Caco-2 (cell line): ENCODE measurements at regions not wholly inside any gene's neighbourhood (a gene's known extent, or its start where the extent isn't known, plus 50 kb on each side); places are given as distances from the start of the nearest gene placed in this dataset.

Experiments
- BruUV-seq: library from RNA; stranded (reverse); fragments of 400-500 nt; replicated peaks from 2 replicates; lab custom pipeline; 2021; lab: Mats Ljungman, UMichigan
- CTCF ChIA-PET: fragments of 300-600 bp; sonication (Branson Sonifier 250); formaldehyde crosslinking; loops from one replicate; lab custom pipeline; 2022; ENCODE audit warnings: antibody characterized with exemption; lab: Charles Lee
- POLR2A ChIA-PET: fragments of 300-600 bp; sonication (Branson Sonifier 250); formaldehyde crosslinking; loops from one replicate; lab custom pipeline; 2022; ENCODE audit warnings: antibody characterized with exemption; lab: Charles Lee
- DNase-seq, 2 experiments: peaks; one replicate each; pipeline versions ENCODE4 v3.0.0 to v3.0.0-alpha.2; 2020 to 2022
- H3K27me3 ChIP-seq: replicated peaks from 2 replicates; pipeline ENCODE4 v1.6.0; 2011; ENCODE audit warnings: low read length; ENCODE audit not compliant: control insufficient read depth, insufficient read depth
- H3K36me3 ChIP-seq: 2 replicates; pipeline ENCODE4 v1.5.1; 2011; ENCODE audit warnings: low read length; ENCODE audit not compliant: control insufficient read depth, insufficient read depth
- H3K4me1 ChIP-seq: fragments of 250-450 bp; sonication (Bioruptor Pico); 2 replicates; pipeline ENCODE4 v1.5.1; 2020; ENCODE audit warnings: mild to moderate bottlenecking
- H3K4me3 ChIP-seq: 2 replicates; pipeline ENCODE4 v1.5.1; 2011; ENCODE audit warnings: low read depth, mild to moderate bottlenecking, control low read depth, low read length
- H3K9me3 ChIP-seq: fragments of 250-450 bp; sonication (Bioruptor Pico); 2 replicates; pipeline ENCODE4 v1.5.1; 2020; ENCODE audit warnings: mild to moderate bottlenecking, moderate library complexity
- H3K27ac Mint-ChIP-seq: one replicate; pipeline ENCODE4 v1.8.0; 2022; ENCODE audit warnings: mixed read lengths; ENCODE audit not compliant: unreplicated experiment
- H3K27me3 Mint-ChIP-seq: one replicate; pipeline ENCODE4 v1.8.0; 2022; ENCODE audit warnings: mixed read lengths; ENCODE audit not compliant: insufficient read depth, unreplicated experiment
- H3K36me3 Mint-ChIP-seq: one replicate; pipeline ENCODE4 v1.8.0; 2022; ENCODE audit warnings: mild to moderate bottlenecking, mixed read lengths; ENCODE audit not compliant: insufficient read depth, unreplicated experiment
- H3K4me1 Mint-ChIP-seq: one replicate; pipeline ENCODE4 v1.8.0; 2022; ENCODE audit warnings: low read depth, mixed read lengths; ENCODE audit not compliant: unreplicated experiment
- H3K4me3 Mint-ChIP-seq: one replicate; pipeline ENCODE4 v1.8.0; 2022; ENCODE audit warnings: mild to moderate bottlenecking, moderate library complexity, mixed read lengths; ENCODE audit not compliant: unreplicated experiment
- H3K9me3 Mint-ChIP-seq: one replicate; pipeline ENCODE4 v1.8.0; 2022; ENCODE audit warnings: mixed read lengths; ENCODE audit not compliant: unreplicated experiment
- CTCF ChIP-seq, 2 experiments: fragments of 200-600 bp in 1 of 2; IDR thresholded peaks; 1 replicate in 1 of 2; 2 replicates in 1 of 2; pipeline versions ENCODE4 v1.5.1 to v1.8.0; 2011 to 2022; ENCODE audit warnings: antibody characterized with exemption in 1 of 2, control low read depth in 1 of 2, inconsistent platforms in 1 of 2, low read depth in 1 of 2, low read length in 1 of 2, mild to moderate bottlenecking in 1 of 2, moderate library complexity in 1 of 2; ENCODE audit not compliant: insufficient read depth in 1 of 2, severe bottlenecking in 1 of 2, unreplicated experiment in 1 of 2
- intact Hi-C: fragments of 100-400 bp; cut with micrococcal nuclease; formaldehyde crosslinking; loops from one replicate; pipeline ENCODE4 v1.10.0; 2022; ENCODE audit not compliant: unreplicated experiment

GRCh38 chr21:41641821-41642701 is 124.8 kb downstream of the RIPK4 start:
- H3K36me3 ChIP-seq: no peaks in the 10 kb centered on the region
- intact Hi-C loops: no loop called here
- Mint-ChIP-seq H3K4me1 (peaks cover 6% of the 10 kb centered on the region), H3K4me3 (no peak overlapping the region), H3K9me3 (peaks cover 10% of the 10 kb centered on the region), H3K27ac (peak overlapping the region; percentile 23), H3K27me3 (no peaks in the 10 kb centered on the region), H3K36me3 (no peaks in the 10 kb centered on the region)
- H3K4me3 ChIP-seq: no peak overlapping the region
- no peak for TF ChIP-seq CTCF (IDR thresholded peaks at IDR 0.05; ENCODE audit: insufficient read depth in 1 of 2, low read depth in 1 of 2, low read length in 1 of 2, severe bottlenecking in 1 of 2, unreplicated experiment in 1 of 2)
- ChIA-PET POLR2A (no interaction called here), CTCF (interaction anchor here (1.5 kb wide), 1 partner anchor 122 kb away, joined by 3 read pairs; no protein-coding TSS in a partner anchor)
- H3K9me3 ChIP-seq: peaks cover 4% of the 10 kb centered on the region; the same call in 1 of the 2 replicates
- BruUV-seq: no TSS peak
- peaks cover 22% of the 10 kb centered on the region for H3K4me1 ChIP-seq
- DNase-seq: no peak
- no peaks in the 10 kb centered on the region; the same call in 1 of the 2 replicates for H3K27me3 ChIP-seq

GRCh38 chr21:41641510-41641815 is 125.4 kb downstream of the RIPK4 start:
- no peak overlapping the region for H3K4me3 ChIP-seq
- TF ChIP-seq CTCF (IDR thresholded peaks at IDR 0.05; ENCODE audit: insufficient read depth in 1 of 2, low read depth in 1 of 2, low read length in 1 of 2, severe bottlenecking in 1 of 2, unreplicated experiment in 1 of 2): no peak
- Mint-ChIP-seq H3K36me3 (no peaks in the 10 kb centered on the region), H3K4me1 (peaks cover 6% of the 10 kb centered on the region), H3K27ac (no peak overlapping the region), H3K27me3 (no peaks in the 10 kb centered on the region), H3K9me3 (peaks cover 10% of the 10 kb centered on the region), H3K4me3 (no peak overlapping the region)
- peaks cover 4% of the 10 kb centered on the region; the same call in 1 of the 2 replicates for H3K9me3 ChIP-seq
- BruUV-seq: no TSS peak
- POLR2A ChIA-PET: no interaction called here
- DNase-seq: no peak
- H3K4me1 ChIP-seq: peaks cover 22% of the 10 kb centered on the region
- no peaks in the 10 kb centered on the region; the same call in 1 of the 2 replicates for H3K27me3 ChIP-seq
- intact Hi-C loops: no loop called here
- CTCF ChIA-PET: no interaction called here
- H3K36me3 ChIP-seq: no peaks in the 10 kb centered on the region

GRCh38 chr21:41640748-41641509 is 125.9 kb downstream of the RIPK4 start:
- Mint-ChIP-seq H3K4me1 (peaks cover 8% of the 10 kb centered on the region), H3K36me3 (no peaks in the 10 kb centered on the region), H3K27ac (no peak overlapping the region), H3K9me3 (peaks cover 16% of the 10 kb centered on the region), H3K4me3 (no peak overlapping the region), H3K27me3 (no peaks in the 10 kb centered on the region)
- intact Hi-C loops: no loop called here
- TF ChIP-seq CTCF (IDR thresholded peaks at IDR 0.05; ENCODE audit: insufficient read depth in 1 of 2, low read depth in 1 of 2, low read length in 1 of 2, severe bottlenecking in 1 of 2, unreplicated experiment in 1 of 2): no peak
- Histone ChIP-seq H3K27me3 (no peaks in the 10 kb centered on the region; the same call in 1 of the 2 replicates), H3K36me3 (no peaks in the 10 kb centered on the region), H3K4me3 (no peak overlapping the region), H3K9me3 (peaks cover 4% of the 10 kb centered on the region; the same call in 1 of the 2 replicates), H3K4me1 (peaks cover 22% of the 10 kb centered on the region)
- CTCF ChIA-PET: no interaction called here
- no TSS peak for BruUV-seq
- POLR2A ChIA-PET: no interaction called here
- peak; percentile 41 to 63 for DNase-seq
